ENCODE measurements at regions not wholly inside any gene's neighbourhood (a gene's known extent, or its start where the extent isn't known, plus 50 kb on each side); places are given as distances from the start of the nearest gene placed in this dataset.
A peak's percentile ranks its signal among the peaks of the same experiment; 100 is the strongest.

DNA sequence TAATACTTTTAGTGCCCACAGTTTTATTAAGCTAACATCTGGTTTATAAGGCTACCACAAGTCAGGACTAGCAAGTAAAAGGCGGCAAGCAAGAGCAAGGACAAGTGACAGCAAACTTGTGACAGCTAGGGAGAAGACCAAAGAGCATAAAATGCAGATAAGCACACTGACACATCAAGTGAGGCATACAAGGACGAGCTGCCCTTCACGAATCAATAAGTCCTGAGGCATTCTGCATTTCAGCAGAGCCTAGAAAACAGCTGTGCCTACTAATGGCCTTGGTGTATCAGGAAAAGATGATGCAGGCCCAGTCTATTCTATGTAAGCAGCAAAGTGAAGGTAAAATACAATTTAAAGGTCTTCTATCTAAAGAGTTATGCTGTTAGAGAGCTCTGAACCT is 74.8 kb downstream of the KRTAP19-8 start:
- intact Hi-C loops (cut with micrococcal nuclease; ENCODE audit: unreplicated experiment) (no loop called here), in situ Hi-C loops (cut with HindIII; ENCODE audit: low pct_unique_long_range_greater_than_20kb, low sequenced_read_pairs) (no loop called here)
- CTCF ChIA-PET: no interaction called here
- TF ChIP-seq SIN3A (IDR thresholded peaks at IDR 0.05; ENCODE audit: borderline replicate concordance, insufficient read depth, low read depth, low read length) (no peak), TCF7L2 (IDR thresholded peaks at IDR 0.05; ENCODE audit: low read depth, low read length) (no peak), POLR2AphosphoS5 (IDR thresholded peaks at IDR 0.05; ENCODE audit: low read depth, low read length) (no peak)
- TF ChIP-seq, protein P1, sequence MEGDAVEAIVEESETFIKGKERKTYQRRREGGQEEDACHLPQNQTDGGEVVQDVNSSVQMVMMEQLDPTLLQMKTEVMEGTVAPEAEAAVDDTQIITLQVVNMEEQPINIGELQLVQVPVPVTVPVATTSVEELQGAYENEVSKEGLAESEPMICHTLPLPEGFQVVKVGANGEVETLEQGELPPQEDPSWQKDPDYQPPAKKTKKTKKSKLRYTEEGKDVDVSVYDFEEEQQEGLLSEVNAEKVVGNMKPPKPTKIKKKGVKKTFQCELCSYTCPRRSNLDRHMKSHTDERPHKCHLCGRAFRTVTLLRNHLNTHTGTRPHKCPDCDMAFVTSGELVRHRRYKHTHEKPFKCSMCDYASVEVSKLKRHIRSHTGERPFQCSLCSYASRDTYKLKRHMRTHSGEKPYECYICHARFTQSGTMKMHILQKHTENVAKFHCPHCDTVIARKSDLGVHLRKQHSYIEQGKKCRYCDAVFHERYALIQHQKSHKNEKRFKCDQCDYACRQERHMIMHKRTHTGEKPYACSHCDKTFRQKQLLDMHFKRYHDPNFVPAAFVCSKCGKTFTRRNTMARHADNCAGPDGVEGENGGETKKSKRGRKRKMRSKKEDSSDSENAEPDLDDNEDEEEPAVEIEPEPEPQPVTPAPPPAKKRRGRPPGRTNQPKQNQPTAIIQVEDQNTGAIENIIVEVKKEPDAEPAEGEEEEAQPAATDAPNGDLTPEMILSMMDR (IDR thresholded peaks at IDR 0.05): no peak
- TF ChIP-seq, protein P2, sequence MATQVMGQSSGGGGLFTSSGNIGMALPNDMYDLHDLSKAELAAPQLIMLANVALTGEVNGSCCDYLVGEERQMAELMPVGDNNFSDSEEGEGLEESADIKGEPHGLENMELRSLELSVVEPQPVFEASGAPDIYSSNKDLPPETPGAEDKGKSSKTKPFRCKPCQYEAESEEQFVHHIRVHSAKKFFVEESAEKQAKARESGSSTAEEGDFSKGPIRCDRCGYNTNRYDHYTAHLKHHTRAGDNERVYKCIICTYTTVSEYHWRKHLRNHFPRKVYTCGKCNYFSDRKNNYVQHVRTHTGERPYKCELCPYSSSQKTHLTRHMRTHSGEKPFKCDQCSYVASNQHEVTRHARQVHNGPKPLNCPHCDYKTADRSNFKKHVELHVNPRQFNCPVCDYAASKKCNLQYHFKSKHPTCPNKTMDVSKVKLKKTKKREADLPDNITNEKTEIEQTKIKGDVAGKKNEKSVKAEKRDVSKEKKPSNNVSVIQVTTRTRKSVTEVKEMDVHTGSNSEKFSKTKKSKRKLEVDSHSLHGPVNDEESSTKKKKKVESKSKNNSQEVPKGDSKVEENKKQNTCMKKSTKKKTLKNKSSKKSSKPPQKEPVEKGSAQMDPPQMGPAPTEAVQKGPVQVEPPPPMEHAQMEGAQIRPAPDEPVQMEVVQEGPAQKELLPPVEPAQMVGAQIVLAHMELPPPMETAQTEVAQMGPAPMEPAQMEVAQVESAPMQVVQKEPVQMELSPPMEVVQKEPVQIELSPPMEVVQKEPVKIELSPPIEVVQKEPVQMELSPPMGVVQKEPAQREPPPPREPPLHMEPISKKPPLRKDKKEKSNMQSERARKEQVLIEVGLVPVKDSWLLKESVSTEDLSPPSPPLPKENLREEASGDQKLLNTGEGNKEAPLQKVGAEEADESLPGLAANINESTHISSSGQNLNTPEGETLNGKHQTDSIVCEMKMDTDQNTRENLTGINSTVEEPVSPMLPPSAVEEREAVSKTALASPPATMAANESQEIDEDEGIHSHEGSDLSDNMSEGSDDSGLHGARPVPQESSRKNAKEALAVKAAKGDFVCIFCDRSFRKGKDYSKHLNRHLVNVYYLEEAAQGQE (IDR thresholded peaks at IDR 0.05; ENCODE audit: insufficient read depth in 1 of 2, low read depth in 2 of 2, low read length in 1 of 2): no peak
- no peak overlapping the region for H3K27ac ChIP-seq (ENCODE audit: low read length)
- no peaks in the 10 kb centered on the region for H3K36me3 ChIP-seq (ENCODE audit: control insufficient read depth, insufficient read depth, low read length)
- ATAC-seq (no peak), DNase-seq (ENCODE audit: low read depth, low spot score) (no peak)
- H3K27me3 ChIP-seq (ENCODE audit: control insufficient read depth, insufficient read depth, low read length): no peaks in the 10 kb centered on the region
- H3K9me3 ChIP-seq (ENCODE audit: control insufficient read depth, insufficient read depth, low read depth, low read length): no peaks in the 10 kb centered on the region
- no TSS peak for BruUV-seq (replicated peaks)
- H3K4me1 ChIP-seq (ENCODE audit: control insufficient read depth, insufficient read depth, low read length): no peaks in the 10 kb centered on the region
- POLR2A ChIA-PET: no interaction called here
- H3K4me3 ChIP-seq (ENCODE audit: low read depth in 2 of 2, low read length in 2 of 2): no peak overlapping the region

DNA sequence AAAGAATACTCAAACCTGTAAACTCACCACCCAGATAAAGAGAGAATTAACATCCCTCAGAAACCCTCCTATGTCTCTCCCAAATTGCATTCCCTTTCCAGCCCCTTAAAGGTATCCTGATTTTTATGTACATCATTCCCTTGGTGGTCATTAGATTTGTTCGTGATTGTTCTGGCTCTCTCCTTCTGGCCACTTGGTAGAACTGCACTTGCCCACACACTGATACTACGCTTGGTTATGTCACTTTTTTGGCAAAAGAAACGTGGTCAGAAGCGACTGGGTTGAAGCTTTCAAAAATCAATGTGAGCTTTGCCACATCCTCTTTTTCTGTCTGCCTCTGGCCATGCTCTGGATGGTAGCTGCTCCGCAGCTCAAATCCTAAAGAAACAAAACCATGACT is 76.3 kb downstream of the KRTAP19-8 start:
- no peaks in the 10 kb centered on the region for H3K4me1 ChIP-seq (ENCODE audit: control insufficient read depth, insufficient read depth, low read length)
- TF ChIP-seq POLR2AphosphoS5 (IDR thresholded peaks at IDR 0.05; ENCODE audit: low read depth, low read length): no peak
- TF ChIP-seq, protein P1 (IDR thresholded peaks at IDR 0.05): peak; percentile 7; the same call in 1 of the 2 replicates
- no peak for DNase-seq (ENCODE audit: low read depth, low spot score)
- H3K4me3 ChIP-seq (ENCODE audit: low read depth in 2 of 2, low read length in 2 of 2): no peak overlapping the region
- in situ Hi-C loops (cut with HindIII; ENCODE audit: low pct_unique_long_range_greater_than_20kb, low sequenced_read_pairs) (no loop called here), intact Hi-C loops (cut with micrococcal nuclease; ENCODE audit: unreplicated experiment) (no loop called here)
- ChIA-PET POLR2A (no interaction called here), CTCF (no interaction called here)
- H3K36me3 ChIP-seq (ENCODE audit: control insufficient read depth, insufficient read depth, low read length): no peaks in the 10 kb centered on the region
- no TSS peak for BruUV-seq (replicated peaks)
- no peak for ATAC-seq
- H3K9me3 ChIP-seq (ENCODE audit: control insufficient read depth, insufficient read depth, low read depth, low read length): no peaks in the 10 kb centered on the region
- H3K27me3 ChIP-seq (ENCODE audit: control insufficient read depth, insufficient read depth, low read length): no peaks in the 10 kb centered on the region
- H3K27ac ChIP-seq (ENCODE audit: low read length): no peak overlapping the region

DNA sequence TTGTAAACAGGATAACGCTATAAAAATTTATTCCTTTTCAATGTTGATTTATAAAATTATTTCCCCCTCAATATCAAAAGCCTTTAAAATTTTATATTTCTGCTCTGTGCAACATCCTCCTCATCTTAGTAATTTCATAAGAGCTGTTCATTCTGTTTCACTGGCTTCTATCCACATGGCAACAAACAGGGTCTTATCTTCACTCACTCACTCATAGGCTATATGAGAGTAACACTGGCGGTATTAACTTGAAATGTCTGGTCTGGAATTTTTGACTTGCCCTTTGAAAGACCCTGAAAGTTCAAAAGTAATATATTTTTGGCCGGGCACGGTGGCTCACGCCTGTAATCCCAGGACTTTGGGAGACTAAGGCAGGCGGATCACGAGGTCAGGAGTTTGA is 77.4 kb upstream of the KRTAP11-1 start:
- Histone ChIP-seq H3K36me3 (ENCODE audit: control insufficient read depth, insufficient read depth, low read length) (no peaks in the 10 kb centered on the region), H3K4me3 (ENCODE audit: low read depth in 2 of 2, low read length in 2 of 2) (no peak overlapping the region), H3K27ac (ENCODE audit: low read length) (no peak overlapping the region), H3K27me3 (ENCODE audit: control insufficient read depth, insufficient read depth, low read length) (no peaks in the 10 kb centered on the region), H3K4me1 (ENCODE audit: control insufficient read depth, insufficient read depth, low read length) (no peaks in the 10 kb centered on the region), H3K9me3 (ENCODE audit: control insufficient read depth, insufficient read depth, low read depth, low read length) (no peaks in the 10 kb centered on the region)
- POLR2A ChIA-PET: no interaction called here
- in situ Hi-C loops (cut with HindIII; ENCODE audit: low pct_unique_long_range_greater_than_20kb, low sequenced_read_pairs): no loop called here
- intact Hi-C loops (cut with micrococcal nuclease; ENCODE audit: unreplicated experiment): no loop called here
- no TSS peak for BruUV-seq (replicated peaks)
- CTCF ChIA-PET: interaction anchor here (0.6 kb wide), 1 partner anchor 662 kb away, joined by 15 read pairs; no protein-coding TSS in a partner anchor
- no peak for ATAC-seq
- DNase-seq (ENCODE audit: low read depth, low spot score): no peak
- TF ChIP-seq SIN3A (IDR thresholded peaks at IDR 0.05; ENCODE audit: borderline replicate concordance, insufficient read depth, low read depth, low read length) (no peak), POLR2AphosphoS5 (IDR thresholded peaks at IDR 0.05; ENCODE audit: low read depth, low read length) (no peak), TCF7L2 (IDR thresholded peaks at IDR 0.05; ENCODE audit: low read depth, low read length) (no peak)
- TF ChIP-seq, protein P2 (IDR thresholded peaks at IDR 0.05; ENCODE audit: insufficient read depth in 1 of 2, low read depth in 2 of 2, low read length in 1 of 2): no peak
- TF ChIP-seq, protein P1 (IDR thresholded peaks at IDR 0.05): no peak

All from Panc1 (cell line).